ENCODE measurements at regions not wholly inside any gene's neighbourhood (a gene's known extent, or its start where the extent isn't known, plus 50 kb on each side); places are given as distances from the start of the nearest gene placed in this dataset.

- DNase-seq (ENCODE audit: low read depth) = no peak
Measured at GRCh38 chr7:109950256-109950655, 1140.7 kb upstream of the LRRN3 start.

GRCh38 chr7:109950821-109951564 lies 1139.9 kb upstream of the LRRN3 start:
- DNase-seq (ENCODE audit: low read depth) = no peak

GRCh38 chr7:109951565-109951928 lies 1139.4 kb upstream of the LRRN3 start:
- no peak for DNase-seq (ENCODE audit: low read depth)

GRCh38 chr7:109955986-109956385 lies 1134.9 kb upstream of the LRRN3 start:
- DNase-seq (ENCODE audit: low read depth) = no peak

- no peak for DNase-seq (ENCODE audit: low read depth)
Measured at GRCh38 chr7:109956916-109957315, 1134.0 kb upstream of the LRRN3 start.

GRCh38 chr7:109963741-109964140 lies 1127.2 kb upstream of the LRRN3 start:
- DNase-seq (ENCODE audit: low read depth) = no peak

- DNase-seq (ENCODE audit: low read depth) = no peak
Measured at GRCh38 chr7:109964780-109965179, 1126.1 kb upstream of the LRRN3 start.

- no peak for DNase-seq (ENCODE audit: low read depth)
Measured at GRCh38 chr7:109967406-109967805, 1123.5 kb upstream of the LRRN3 start.

GRCh38 chr7:109983618-109984017 lies 1107.3 kb upstream of the LRRN3 start:
- DNase-seq (ENCODE audit: low read depth) = no peak

- DNase-seq (ENCODE audit: low read depth) = no peak
Measured at GRCh38 chr7:109984729-109985128, 1106.2 kb upstream of the LRRN3 start.

- DNase-seq (ENCODE audit: low read depth) = no peak
Measured at GRCh38 chr7:109986701-109987100, 1104.2 kb upstream of the LRRN3 start.

GRCh38 chr7:109996411-109996810 lies 1094.5 kb upstream of the LRRN3 start:
- DNase-seq (ENCODE audit: low read depth) = no peak

- no peak for DNase-seq (ENCODE audit: low read depth)
Measured at GRCh38 chr7:109996927-109997326, 1094.0 kb upstream of the LRRN3 start.

- no peak for DNase-seq (ENCODE audit: low read depth)
Measured at GRCh38 chr7:109997837-109998236, 1093.1 kb upstream of the LRRN3 start.

GRCh38 chr7:110001254-110001938 lies 1089.5 kb upstream of the LRRN3 start:
- no peak for DNase-seq (ENCODE audit: low read depth)

- no peak for DNase-seq (ENCODE audit: low read depth)
Measured at GRCh38 chr7:110003827-110004226, 1087.1 kb upstream of the LRRN3 start.

GRCh38 chr7:110007320-110008063 lies 1083.4 kb upstream of the LRRN3 start:
- DNase-seq (ENCODE audit: low read depth) = no peak

GRCh38 chr7:110010359-110010758 lies 1080.6 kb upstream of the LRRN3 start:
- DNase-seq (ENCODE audit: low read depth) = no peak

- DNase-seq (ENCODE audit: low read depth) = no peak
Measured at GRCh38 chr7:110017405-110017804, 1073.5 kb upstream of the LRRN3 start.

GRCh38 chr7:110027385-110027784 lies 1063.5 kb upstream of the LRRN3 start:
- no peak for DNase-seq (ENCODE audit: low read depth)

GRCh38 chr7:110043519-110043918 lies 1047.4 kb upstream of the LRRN3 start:
- no peak for DNase-seq (ENCODE audit: low read depth)

GRCh38 chr7:110050785-110051184 lies 1040.1 kb upstream of the LRRN3 start:
- no peak for DNase-seq (ENCODE audit: low read depth)

- DNase-seq (ENCODE audit: low read depth) = no peak
Measured at GRCh38 chr7:110051372-110051771, 1039.6 kb upstream of the LRRN3 start.
